Esophagus squamous epithelium (tissue), 4 donors: ENCODE measurements at regions not wholly inside any gene's neighbourhood (a gene's known extent, or its start where the extent isn't known, plus 50 kb on each side); places are given as distances from the start of the nearest gene placed in this dataset.

Source experiments
- POLR2A ChIP-seq, 4 donors: fragments of 450-650 bp; IDR thresholded peaks; one replicate each; pipeline ENCODE4 v1.6.1; 2017; ENCODE audit warnings: antibody characterized with exemption in 4 of 4, mild to moderate bottlenecking in 4 of 4, moderate library complexity in 3 of 4
- TF ChIP-seq, protein P1 (sequence below), 6 experiments: fragments of 450-650 bp in 4 of 6; fragments of 200-600 bp in 2 of 6; sonication (generic) in 2 of 6; IDR thresholded peaks; one replicate each; pipeline ENCODE4 v1.5.1; 2016 to 2019; ENCODE audit warnings: antibody characterized with exemption in 6 of 6, mild to moderate bottlenecking in 4 of 6, moderate library complexity in 4 of 6

DNA sequence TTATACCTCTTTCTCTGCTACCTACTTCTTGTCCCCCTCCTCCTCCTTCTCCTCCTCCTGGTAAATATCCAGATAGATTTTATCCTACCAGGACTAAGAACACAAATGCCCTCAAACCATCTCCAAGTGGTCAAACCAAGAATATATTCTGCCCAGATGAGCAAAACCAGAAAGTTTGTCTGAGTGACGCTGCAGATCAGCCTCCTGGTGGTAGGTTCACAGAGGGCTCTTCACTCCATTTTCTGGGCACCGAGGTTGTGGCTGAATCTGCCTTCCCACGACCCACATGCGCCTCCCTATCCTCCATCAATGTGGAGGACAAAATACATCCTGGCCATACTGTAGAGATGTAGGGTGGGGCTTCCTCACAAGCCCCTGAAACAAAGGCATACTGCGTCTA lies 543.6 kb downstream of the MN1 start:
- TF ChIP-seq, protein P1, sequence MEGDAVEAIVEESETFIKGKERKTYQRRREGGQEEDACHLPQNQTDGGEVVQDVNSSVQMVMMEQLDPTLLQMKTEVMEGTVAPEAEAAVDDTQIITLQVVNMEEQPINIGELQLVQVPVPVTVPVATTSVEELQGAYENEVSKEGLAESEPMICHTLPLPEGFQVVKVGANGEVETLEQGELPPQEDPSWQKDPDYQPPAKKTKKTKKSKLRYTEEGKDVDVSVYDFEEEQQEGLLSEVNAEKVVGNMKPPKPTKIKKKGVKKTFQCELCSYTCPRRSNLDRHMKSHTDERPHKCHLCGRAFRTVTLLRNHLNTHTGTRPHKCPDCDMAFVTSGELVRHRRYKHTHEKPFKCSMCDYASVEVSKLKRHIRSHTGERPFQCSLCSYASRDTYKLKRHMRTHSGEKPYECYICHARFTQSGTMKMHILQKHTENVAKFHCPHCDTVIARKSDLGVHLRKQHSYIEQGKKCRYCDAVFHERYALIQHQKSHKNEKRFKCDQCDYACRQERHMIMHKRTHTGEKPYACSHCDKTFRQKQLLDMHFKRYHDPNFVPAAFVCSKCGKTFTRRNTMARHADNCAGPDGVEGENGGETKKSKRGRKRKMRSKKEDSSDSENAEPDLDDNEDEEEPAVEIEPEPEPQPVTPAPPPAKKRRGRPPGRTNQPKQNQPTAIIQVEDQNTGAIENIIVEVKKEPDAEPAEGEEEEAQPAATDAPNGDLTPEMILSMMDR (IDR thresholded peaks at IDR 0.05), result no peak
- TF ChIP-seq POLR2A (IDR thresholded peaks at IDR 0.05), result no peak
